GM23248 (cell line): ENCODE measurements at regions not wholly inside any gene's neighbourhood (a gene's known extent, or its start where the extent isn't known, plus 50 kb on each side); places are given as distances from the start of the nearest gene placed in this dataset.

ENCODE experiments used
- DNase-seq: peaks from one replicate; pipeline ENCODE4 v3.0.0-alpha.2; 2015
- H2AFZ ChIP-seq: fragments of 200-600 bp; sonication (generic); 2 replicates; pipeline ENCODE4 v1.6.1; 2016; ENCODE audit warnings: antibody characterized with exemption
- H3F3A ChIP-seq: fragments of 200-600 bp; sonication (generic); 2 replicates; pipeline ENCODE4 v1.6.1; 2016; ENCODE audit warnings: mild to moderate bottlenecking, antibody characterized with exemption, mixed run types; ENCODE audit not compliant: insufficient read depth
- H3K27ac ChIP-seq: fragments of 200-600 bp; sonication (generic); 2 replicates; pipeline ENCODE4 v1.5.1; 2016; ENCODE audit warnings: mild to moderate bottlenecking
- H3K27me3 ChIP-seq: fragments of 200-600 bp; sonication (generic); replicated peaks from 2 replicates; pipeline ENCODE4 v1.6.1; 2016; ENCODE audit warnings: mild to moderate bottlenecking; ENCODE audit not compliant: insufficient read depth
- H3K36me3 ChIP-seq: fragments of 200-600 bp; sonication (generic); 2 replicates; pipeline ENCODE4 v1.6.1; 2016; ENCODE audit warnings: low read depth, mild to moderate bottlenecking
- H3K4me1 ChIP-seq: fragments of 200-600 bp; sonication (generic); 2 replicates; pipeline ENCODE4 v1.6.1; 2016; ENCODE audit warnings: mild to moderate bottlenecking; ENCODE audit not compliant: insufficient read depth
- H3K4me2 ChIP-seq: fragments of 200-600 bp; sonication (generic); one replicate; pipeline ENCODE4 v1.6.1; 2016; ENCODE audit warnings: mild to moderate bottlenecking; ENCODE audit not compliant: unreplicated experiment
- H3K4me3 ChIP-seq: fragments of 200-600 bp; sonication (generic); 2 replicates; pipeline ENCODE4 v1.5.1; 2016; ENCODE audit warnings: mild to moderate bottlenecking
- H3K79me2 ChIP-seq: fragments of 200-600 bp; sonication (generic); 2 replicates; pipeline ENCODE4 v1.6.1; 2016; ENCODE audit warnings: mild to moderate bottlenecking; ENCODE audit not compliant: insufficient read depth
- H3K9ac ChIP-seq: fragments of 200-600 bp; sonication (generic); 2 replicates; pipeline ENCODE4 v1.6.1; 2016; ENCODE audit warnings: mild to moderate bottlenecking
- H3K9me2 ChIP-seq: fragments of 200-600 bp; sonication (generic); 2 replicates; pipeline ENCODE4 v1.6.1; 2016; ENCODE audit warnings: mixed run types, mild to moderate bottlenecking, moderate library complexity; ENCODE audit not compliant: insufficient read depth
- H3K9me3 ChIP-seq: fragments of 200-600 bp; sonication (generic); one replicate; pipeline ENCODE4 v1.6.1; 2017; ENCODE audit warnings: low read depth
- H4K20me1 ChIP-seq: fragments of 200-600 bp; sonication (generic); 2 replicates; pipeline ENCODE4 v1.6.0; 2016; ENCODE audit not compliant: insufficient read depth
- EZH2 ChIP-seq: fragments of 200-600 bp; sonication (generic); IDR thresholded peaks from 2 replicates; pipeline ENCODE4 v1.6.1; 2018; ENCODE audit warnings: antibody characterized with exemption, mild to moderate bottlenecking; ENCODE audit not compliant: insufficient read depth, poor library complexity, severe bottlenecking
- EZH2phosphoT487 ChIP-seq: fragments of 200-600 bp; sonication (generic); IDR thresholded peaks from 2 replicates; pipeline ENCODE4 v1.6.1; 2018; ENCODE audit warnings: antibody characterized with exemption, moderate library complexity, mild to moderate bottlenecking, low read depth; ENCODE audit not compliant: insufficient read depth
- WGBS, 2 experiments: methylation state at CpG; one replicate each; pipeline ENCODE4 v1.1.6; 2015 to 2017; ENCODE audit warnings: low lambda C conversion rate in 2 of 2, low coverage in 1 of 2; ENCODE audit errors: missing lambda C conversion rate in 2 of 2; 5-methylcytosine and 5-hydroxymethylcytosine counted together
- in situ Hi-C: fragments of 300-500 bp; cut with MboI; formaldehyde crosslinking; loops from 2 replicates; pipeline ENCODE4 v1.15.0; 2020

DNA sequence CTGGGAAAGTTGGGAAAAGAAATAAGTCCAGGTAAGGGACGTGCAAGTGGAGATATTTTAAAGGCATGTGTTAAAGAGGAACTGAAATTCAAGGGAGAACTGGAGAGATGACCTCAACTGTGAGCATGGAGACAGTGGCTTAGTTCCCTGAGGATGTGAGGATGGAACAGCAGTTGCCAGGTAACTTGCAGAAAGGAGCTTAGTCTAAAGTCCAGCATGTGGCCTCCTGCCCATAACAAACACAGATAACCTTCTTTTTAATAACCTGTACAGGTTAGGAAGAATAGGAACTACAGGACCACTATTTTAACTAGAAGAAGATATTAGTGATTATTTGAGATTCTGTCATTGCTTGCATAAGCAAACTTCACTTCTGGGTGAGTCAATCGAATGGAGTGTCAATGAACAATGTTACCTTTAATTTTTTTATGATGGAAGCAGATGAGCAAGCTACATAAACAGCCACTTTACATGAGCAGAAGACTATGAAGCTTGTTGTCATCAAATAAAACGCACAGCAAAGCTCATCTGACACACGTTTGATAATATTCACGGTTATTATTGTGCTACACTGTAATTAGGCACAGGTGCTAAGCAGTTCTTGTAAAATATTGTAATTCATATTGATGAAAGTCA is 291.7 kb upstream of the DDHD1 start:
- no peaks in the 10 kb centered on the region for H3K4me1 ChIP-seq
- no peaks in the 10 kb centered on the region for H3K9me3 ChIP-seq
- no peaks in the 10 kb centered on the region; the same call in 1 of the 2 replicates for H3K9me2 ChIP-seq
- H3K79me2 ChIP-seq = no peaks in the 10 kb centered on the region
- no peak overlapping the region for H3K27ac ChIP-seq
- H3K36me3 ChIP-seq = no peaks in the 10 kb centered on the region
- H4K20me1 ChIP-seq = no peaks in the 10 kb centered on the region
- no peaks in the 10 kb centered on the region for H3K27me3 ChIP-seq
- no peak for DNase-seq
- no peak overlapping the region for H3K4me3 ChIP-seq
- in situ Hi-C loops = no loop called here
- no peak overlapping the region for H3K9ac ChIP-seq
- H2AFZ ChIP-seq = no peak overlapping the region
- H3F3A ChIP-seq = no peaks in the 10 kb centered on the region
- WGBS, 2 experiments = 72 to 73% methylated on average over 5 of the region's 5 CpGs
- no peak overlapping the region for H3K4me2 ChIP-seq
- no peak for TF ChIP-seq EZH2
- TF ChIP-seq EZH2phosphoT487 = no peak

DNA sequence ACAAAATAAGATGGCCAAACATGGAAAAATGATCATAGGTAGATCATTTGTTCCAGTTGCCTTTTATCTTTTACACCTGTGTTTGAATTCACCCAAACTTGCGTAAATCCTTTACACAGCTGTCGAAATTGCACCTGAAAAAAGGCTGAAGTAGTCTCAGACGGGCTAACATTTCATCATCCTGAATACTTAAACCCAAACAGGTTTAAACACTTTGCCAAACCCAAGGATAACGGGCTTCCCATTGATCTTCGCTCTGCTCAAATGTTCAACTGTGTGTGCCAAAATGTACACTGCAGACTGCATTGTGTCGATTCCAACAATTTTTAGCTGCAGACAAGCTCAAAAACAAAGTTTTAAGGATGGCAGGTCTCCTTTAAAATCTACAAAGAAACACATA is 288.7 kb upstream of the DDHD1 start:
- Histone ChIP-seq H3K79me2 (no peaks in the 10 kb centered on the region), H3K4me2 (no peak overlapping the region), H3K9me3 (no peaks in the 10 kb centered on the region), H3K36me3 (no peaks in the 10 kb centered on the region), H3K9me2 (no peaks in the 10 kb centered on the region), H3K9ac (no peak overlapping the region), H4K20me1 (no peaks in the 10 kb centered on the region), H3K4me1 (no peaks in the 10 kb centered on the region), H3F3A (no peaks in the 10 kb centered on the region), H3K4me3 (no peak overlapping the region), H2AFZ (no peak overlapping the region), H3K27me3 (no peaks in the 10 kb centered on the region), H3K27ac (no peak overlapping the region)
- no peak for DNase-seq
- no peak for TF ChIP-seq EZH2
- no peak for TF ChIP-seq EZH2phosphoT487
- in situ Hi-C loops = no loop called here
- WGBS, 2 experiments = 79 to 87% methylated on average over 6 of the region's 6 CpGs

DNA sequence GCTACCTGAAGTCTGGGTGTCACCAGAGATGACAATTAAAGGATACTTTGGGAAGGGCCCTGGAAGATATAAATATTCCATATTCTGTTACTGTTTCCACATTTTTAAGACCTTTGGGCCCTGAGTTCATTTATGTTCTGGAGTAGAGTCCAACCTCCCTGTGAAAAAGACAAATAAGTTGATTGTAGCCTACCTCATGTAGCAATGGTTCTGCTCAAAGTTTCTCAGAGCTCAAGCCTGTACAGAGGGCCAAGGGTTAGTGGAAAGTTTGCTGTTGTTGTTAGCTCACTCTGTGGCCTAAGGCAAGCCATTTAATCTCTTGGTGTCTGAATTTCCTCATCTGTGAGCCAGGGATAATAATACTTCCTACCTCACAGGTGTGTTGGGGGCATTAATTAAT is 284.7 kb upstream of the DDHD1 start:
- TF ChIP-seq EZH2phosphoT487 (no peak), EZH2 (no peak)
- H3K9me3 ChIP-seq = no peaks in the 10 kb centered on the region
- H3K4me3 ChIP-seq = no peak overlapping the region
- H3F3A ChIP-seq = no peaks in the 10 kb centered on the region
- in situ Hi-C loops = no loop called here
- DNase-seq = no peak
- H3K9ac ChIP-seq = no peak overlapping the region
- H3K79me2 ChIP-seq = no peaks in the 10 kb centered on the region
- no peak overlapping the region for H3K4me2 ChIP-seq
- no peaks in the 10 kb centered on the region for H3K9me2 ChIP-seq
- H3K27ac ChIP-seq = no peak overlapping the region
- no peak overlapping the region for H2AFZ ChIP-seq
- H4K20me1 ChIP-seq = no peaks in the 10 kb centered on the region
- H3K27me3 ChIP-seq = no peaks in the 10 kb centered on the region
- no peaks in the 10 kb centered on the region for H3K36me3 ChIP-seq
- no peaks in the 10 kb centered on the region for H3K4me1 ChIP-seq

DNA sequence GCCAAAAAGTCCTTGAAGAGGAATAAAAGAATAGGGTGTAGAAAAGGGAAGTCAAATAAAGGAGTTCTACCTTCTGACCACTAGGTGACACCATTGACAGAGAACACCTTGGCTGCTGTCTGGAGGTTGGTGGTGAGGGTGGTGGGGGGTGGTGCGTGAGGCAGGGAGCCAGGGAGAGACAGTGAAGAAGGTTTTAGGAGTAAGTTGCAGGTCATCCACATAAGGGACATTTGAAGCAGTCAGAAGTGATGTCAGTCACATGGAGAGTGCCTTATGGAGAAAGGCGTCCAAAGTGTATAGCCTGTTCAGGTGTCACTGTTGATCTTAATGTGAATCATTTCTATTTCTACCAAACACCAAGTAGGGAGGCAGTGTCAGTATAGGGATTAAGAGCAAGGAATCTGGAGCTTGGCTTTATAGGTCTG is 279.3 kb upstream of the DDHD1 start:
- in situ Hi-C loops = no loop called here
- WGBS, 2 experiments = 46 to 47% methylated on average over 2 of the region's 2 CpGs
- Histone ChIP-seq H2AFZ (no peak overlapping the region), H3K9ac (no peak overlapping the region), H3K4me2 (no peak overlapping the region), H3K4me3 (no peak overlapping the region), H3F3A (no peaks in the 10 kb centered on the region), H4K20me1 (no peaks in the 10 kb centered on the region), H3K79me2 (no peaks in the 10 kb centered on the region), H3K9me2 (no peaks in the 10 kb centered on the region), H3K4me1 (no peaks in the 10 kb centered on the region), H3K9me3 (no peaks in the 10 kb centered on the region), H3K27ac (no peak overlapping the region), H3K36me3 (no peaks in the 10 kb centered on the region), H3K27me3 (no peaks in the 10 kb centered on the region)
- TF ChIP-seq EZH2 = no peak
- TF ChIP-seq EZH2phosphoT487 = no peak
- peak; percentile 58 for DNase-seq

DNA sequence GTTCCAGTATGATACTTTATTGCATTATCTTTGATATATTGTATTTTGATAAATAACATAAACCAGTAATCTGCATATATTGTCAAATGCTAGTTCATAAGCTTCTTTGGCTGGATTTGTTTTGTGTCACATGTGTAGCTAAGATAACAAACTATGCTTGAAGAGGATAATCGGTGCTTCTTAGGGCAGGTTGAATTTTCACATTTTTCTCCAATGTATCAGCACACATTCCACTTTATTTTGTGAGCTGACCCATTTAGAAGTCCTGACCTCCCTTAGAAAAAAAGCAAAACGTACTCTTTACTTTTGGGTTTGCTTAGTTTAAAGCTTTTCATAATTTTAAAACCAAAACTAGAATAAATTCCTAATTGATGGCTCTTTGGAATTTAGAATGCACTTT is 277.7 kb upstream of the DDHD1 start:
- no peaks in the 10 kb centered on the region for H3K36me3 ChIP-seq
- DNase-seq = no peak
- H4K20me1 ChIP-seq = no peaks in the 10 kb centered on the region
- H3K27ac ChIP-seq = no peak overlapping the region
- no peaks in the 10 kb centered on the region for H3K9me3 ChIP-seq
- no peak overlapping the region for H2AFZ ChIP-seq
- H3K27me3 ChIP-seq = no peaks in the 10 kb centered on the region
- WGBS, 2 experiments = 65 to 66% methylated on average over 2 of the region's 2 CpGs
- TF ChIP-seq EZH2 (no peak), EZH2phosphoT487 (no peak)
- H3K4me2 ChIP-seq = no peak overlapping the region
- H3F3A ChIP-seq = no peaks in the 10 kb centered on the region
- in situ Hi-C loops = no loop called here
- H3K4me1 ChIP-seq = no peaks in the 10 kb centered on the region
- H3K9ac ChIP-seq = no peak overlapping the region
- H3K79me2 ChIP-seq = no peaks in the 10 kb centered on the region
- no peak overlapping the region for H3K4me3 ChIP-seq
- no peaks in the 10 kb centered on the region for H3K9me2 ChIP-seq
